ENCODE measurements at regions not wholly inside any gene's neighbourhood (a gene's known extent, or its start where the extent isn't known, plus 50 kb on each side); places are given as distances from the start of the nearest gene placed in this dataset.

- BruUV-seq (replicated peaks): no TSS peak
- no peak overlapping the region for H3K4me3 ChIP-seq (replicated peaks in 1 of 3; ENCODE audit: insufficient read depth in 1 of 3, low read depth in 1 of 3, low read length in 3 of 3)
Measured at GRCh38 chr10:123530166-123530870, 135.8 kb upstream of the GPR26 start.

More at GRCh38 chr10:123530166-123530870, 135.8 kb upstream of the GPR26 start:
- no peaks in the 10 kb centered on the region for H3K27me3 ChIP-seq (ENCODE audit: control insufficient read depth in 2 of 2, insufficient read depth in 2 of 2, low read length in 2 of 2)
- intact Hi-C loops (cut with micrococcal nuclease): no loop called here
- no peak for DNase-seq (ENCODE audit: low read depth, low spot score)
- H3K79me2 ChIP-seq (ENCODE audit: control insufficient read depth, insufficient read depth, low read length): no peaks in the 10 kb centered on the region
- H3K4me2 ChIP-seq (ENCODE audit: insufficient read depth, low read length): no peak overlapping the region
- no peak for FAIRE-seq
- H3K4me1 ChIP-seq (ENCODE audit: control insufficient read depth, extremely low read depth, insufficient read depth, low read length): no peaks in the 10 kb centered on the region
- CTCF ChIA-PET: no interaction called here
- H4K20me1 ChIP-seq (replicated peaks; ENCODE audit: control insufficient read depth, extremely low read depth, insufficient read depth, low read length): no peaks in the 10 kb centered on the region
- POLR2A ChIA-PET: no interaction called here
- dilution Hi-C loops (cut with MboI; ENCODE audit: extremely low pct_ligation_motif_present, low sequenced_read_pairs): no loop called here
- no peak overlapping the region for H3K9ac ChIP-seq (replicated peaks; ENCODE audit: extremely low read depth, insufficient read depth, low read length)
- H2AFZ ChIP-seq (ENCODE audit: low read depth, low read length): no peak overlapping the region
- TF ChIP-seq JUN (IDR thresholded peaks at IDR 0.05; ENCODE audit: borderline replicate concordance, insufficient read depth, insufficient read length, low read depth) (no peak), MYC (IDR thresholded peaks at IDR 0.05; ENCODE audit: low read depth, low read length) (no peak), GATA2 (IDR thresholded peaks at IDR 0.05; ENCODE audit: insufficient read depth, insufficient read length, low read depth, low read length) (no peak), FOS (IDR thresholded peaks at IDR 0.05; ENCODE audit: borderline replicate concordance, insufficient read depth, low read length) (no peak), POLR2A (IDR thresholded peaks at IDR 0.05; ENCODE audit: low read depth, low read length) (no peak), EZH2 (IDR thresholded peaks at IDR 0.05; ENCODE audit: borderline replicate concordance, low read depth, low read length, severe bottlenecking) (no peak), POLR2AphosphoS5 (IDR thresholded peaks at IDR 0.05; ENCODE audit: insufficient read depth, low read depth, low read length) (no peak), MAX (IDR thresholded peaks at IDR 0.05; ENCODE audit: insufficient read depth, insufficient read length) (no peak), CTCF (IDR thresholded peaks at IDR 0.05; ENCODE audit: extremely low read depth in 1 of 2, insufficient read depth in 1 of 2, low read depth in 1 of 2, low read length in 2 of 2) (no peak)
- no peaks in the 10 kb centered on the region for H3K9me1 ChIP-seq (replicated peaks; ENCODE audit: control insufficient read depth, extremely low read depth, insufficient read depth, low read length)
- no peaks in the 10 kb centered on the region for H3K36me3 ChIP-seq (ENCODE audit: control insufficient read depth in 2 of 2, extremely low read depth in 1 of 2, insufficient read depth in 2 of 2, low read length in 2 of 2)
- no peak overlapping the region for H3K27ac ChIP-seq (ENCODE audit: insufficient read depth, low read depth, low read length)
- H3K9me3 ChIP-seq (replicated peaks; ENCODE audit: control insufficient read depth, insufficient read depth, low read length): no peaks in the 10 kb centered on the region
